Activated CD4-positive, alpha-beta T cell treated with anti-CD3 and anti-CD28 coated beads, Interleukin-2, amount 10 ng/mL, durations not matched to agents 24 days and 14 days (primary cell): ENCODE measurements at regions not wholly inside any gene's neighbourhood (a gene's known extent, or its start where the extent isn't known, plus 50 kb on each side); places are given as distances from the start of the nearest gene placed in this dataset.

Experiments used
- DNase-seq: peaks from one replicate; pipeline ENCODE4 v3.0.0; 2022
- H3K27ac Mint-ChIP-seq: one replicate; pipeline ENCODE4 v1.8.0; 2022; ENCODE audit warnings: mild to moderate bottlenecking, mixed read lengths
- H3K27me3 Mint-ChIP-seq: one replicate; pipeline ENCODE4 v1.8.0; 2022; ENCODE audit warnings: mixed read lengths
- H3K36me3 Mint-ChIP-seq: one replicate; pipeline ENCODE4 v1.8.0; 2022; ENCODE audit warnings: low read depth, mild to moderate bottlenecking, mixed read lengths
- H3K4me1 Mint-ChIP-seq: one replicate; pipeline ENCODE4 v1.8.0; 2021; ENCODE audit warnings: mixed read lengths
- H3K4me3 Mint-ChIP-seq: one replicate; pipeline ENCODE4 v1.8.0; 2022; ENCODE audit warnings: mild to moderate bottlenecking, moderate library complexity, mixed read lengths
- H3K9me3 Mint-ChIP-seq: one replicate; pipeline ENCODE4 v1.8.0; 2021; ENCODE audit warnings: mixed read lengths
- intact Hi-C: fragments of 100-400 bp; cut with micrococcal nuclease; formaldehyde crosslinking; loops from one replicate; pipeline ENCODE4 v1.15.1; 2023

- H3K4me1 Mint-ChIP-seq: no peaks in the 10 kb centered on the region
- intact Hi-C loops: no loop called here
- peaks cover 5% of the 10 kb centered on the region for H3K27me3 Mint-ChIP-seq
- DNase-seq: no peak
- H3K4me3 Mint-ChIP-seq: no peak overlapping the region
- no peaks in the 10 kb centered on the region for H3K9me3 Mint-ChIP-seq
- H3K27ac Mint-ChIP-seq: no peak overlapping the region
- H3K36me3 Mint-ChIP-seq: no peaks in the 10 kb centered on the region
These were observed 62.9 kb upstream of the PLEKHG1 start for GRCh38 chr6:150536835-150537234.

GRCh38 chr6:150537491-150537890, 62.2 kb upstream of the PLEKHG1 start:
- Mint-ChIP-seq H3K4me3 (no peak overlapping the region), H3K27me3 (peaks cover 5% of the 10 kb centered on the region), H3K27ac (no peak overlapping the region), H3K9me3 (no peaks in the 10 kb centered on the region), H3K4me1 (no peaks in the 10 kb centered on the region), H3K36me3 (no peaks in the 10 kb centered on the region)
- no peak for DNase-seq
- intact Hi-C loops: no loop called here

GRCh38 chr6:150537893-150538292, 61.8 kb upstream of the PLEKHG1 start:
- H3K9me3 Mint-ChIP-seq: no peaks in the 10 kb centered on the region
- peaks cover 5% of the 10 kb centered on the region for H3K27me3 Mint-ChIP-seq
- intact Hi-C loops: no loop called here
- H3K4me1 Mint-ChIP-seq: no peaks in the 10 kb centered on the region
- no peak overlapping the region for H3K4me3 Mint-ChIP-seq
- H3K27ac Mint-ChIP-seq: no peak overlapping the region
- H3K36me3 Mint-ChIP-seq: no peaks in the 10 kb centered on the region
- DNase-seq: no peak

- peaks cover 5% of the 10 kb centered on the region for H3K27me3 Mint-ChIP-seq
- DNase-seq: no peak
- H3K4me3 Mint-ChIP-seq: no peak overlapping the region
- no peaks in the 10 kb centered on the region for H3K36me3 Mint-ChIP-seq
- intact Hi-C loops: no loop called here
- H3K27ac Mint-ChIP-seq: no peak overlapping the region
- no peaks in the 10 kb centered on the region for H3K4me1 Mint-ChIP-seq
- H3K9me3 Mint-ChIP-seq: no peaks in the 10 kb centered on the region
These were observed 60.6 kb upstream of the PLEKHG1 start for GRCh38 chr6:150539111-150539510.

- Mint-ChIP-seq H3K27ac (no peak overlapping the region), H3K27me3 (peaks cover 9% of the 10 kb centered on the region), H3K4me3 (no peak overlapping the region), H3K36me3 (no peaks in the 10 kb centered on the region), H3K9me3 (no peaks in the 10 kb centered on the region), H3K4me1 (no peaks in the 10 kb centered on the region)
- intact Hi-C loops: no loop called here
- no peak for DNase-seq
These were observed 60.1 kb upstream of the PLEKHG1 start for GRCh38 chr6:150539568-150539967.

GRCh38 chr6:150541576-150541975, 58.1 kb upstream of the PLEKHG1 start:
- no peak overlapping the region for H3K4me3 Mint-ChIP-seq
- no peak for DNase-seq
- no peak overlapping the region for H3K27ac Mint-ChIP-seq
- H3K27me3 Mint-ChIP-seq: peaks cover 16% of the 10 kb centered on the region
- no peaks in the 10 kb centered on the region for H3K4me1 Mint-ChIP-seq
- no peaks in the 10 kb centered on the region for H3K9me3 Mint-ChIP-seq
- intact Hi-C loops: no loop called here
- no peaks in the 10 kb centered on the region for H3K36me3 Mint-ChIP-seq

- H3K9me3 Mint-ChIP-seq: no peaks in the 10 kb centered on the region
- no peak for DNase-seq
- intact Hi-C loops: no loop called here
- H3K27ac Mint-ChIP-seq: no peak overlapping the region
- peaks cover 24% of the 10 kb centered on the region for H3K27me3 Mint-ChIP-seq
- no peaks in the 10 kb centered on the region for H3K4me1 Mint-ChIP-seq
- no peak overlapping the region for H3K4me3 Mint-ChIP-seq
- no peaks in the 10 kb centered on the region for H3K36me3 Mint-ChIP-seq
These were observed 56.5 kb upstream of the PLEKHG1 start for GRCh38 chr6:150543178-150543577.

GRCh38 chr6:150544793-150545192, 54.9 kb upstream of the PLEKHG1 start:
- Mint-ChIP-seq H3K4me3 (no peak overlapping the region), H3K36me3 (no peaks in the 10 kb centered on the region), H3K27me3 (peaks cover 23% of the 10 kb centered on the region), H3K9me3 (no peaks in the 10 kb centered on the region), H3K27ac (no peak overlapping the region), H3K4me1 (no peaks in the 10 kb centered on the region)
- no peak for DNase-seq
- intact Hi-C loops: no loop called here

GRCh38 chr6:150546457-150546856, 53.2 kb upstream of the PLEKHG1 start:
- no peak overlapping the region for H3K27ac Mint-ChIP-seq
- H3K4me3 Mint-ChIP-seq: no peak overlapping the region
- intact Hi-C loops: no loop called here
- no peaks in the 10 kb centered on the region for H3K4me1 Mint-ChIP-seq
- H3K27me3 Mint-ChIP-seq: peaks cover 21% of the 10 kb centered on the region
- H3K9me3 Mint-ChIP-seq: no peaks in the 10 kb centered on the region
- DNase-seq: no peak
- H3K36me3 Mint-ChIP-seq: no peaks in the 10 kb centered on the region

GRCh38 chr6:150547502-150548222, 52.0 kb upstream of the PLEKHG1 start:
- no peaks in the 10 kb centered on the region for H3K36me3 Mint-ChIP-seq
- no peaks in the 10 kb centered on the region for H3K4me1 Mint-ChIP-seq

GRCh38 chr6:150548330-150548729, 51.4 kb upstream of the PLEKHG1 start:
- Mint-ChIP-seq H3K27me3 (peaks cover 21% of the 10 kb centered on the region), H3K27ac (no peak overlapping the region), H3K4me3 (no peak overlapping the region), H3K36me3 (no peaks in the 10 kb centered on the region), H3K9me3 (no peaks in the 10 kb centered on the region), H3K4me1 (no peaks in the 10 kb centered on the region)
- DNase-seq: no peak
- intact Hi-C loops: no loop called here

More at GRCh38 chr6:150547502-150548222, 52.0 kb upstream of the PLEKHG1 start:
- Mint-ChIP-seq H3K27me3 (peaks cover 21% of the 10 kb centered on the region), H3K27ac (no peak overlapping the region), H3K4me3 (no peak overlapping the region), H3K9me3 (no peaks in the 10 kb centered on the region)
- intact Hi-C loops: no loop called here
- no peak for DNase-seq

GRCh38 chr6:150549007-150549406, 50.7 kb upstream of the PLEKHG1 start:
- intact Hi-C loops: no loop called here
- Mint-ChIP-seq H3K4me1 (no peaks in the 10 kb centered on the region), H3K27me3 (peaks cover 21% of the 10 kb centered on the region), H3K9me3 (no peaks in the 10 kb centered on the region), H3K4me3 (no peak overlapping the region), H3K27ac (no peak overlapping the region), H3K36me3 (no peaks in the 10 kb centered on the region)
- DNase-seq: no peak

- H3K9me3 Mint-ChIP-seq: no peaks in the 10 kb centered on the region
- no peak overlapping the region for H3K4me3 Mint-ChIP-seq
- no peak for DNase-seq
These were observed 50.0 kb upstream of the PLEKHG1 start for GRCh38 chr6:150549674-150550101.

More at GRCh38 chr6:150549674-150550101, 50.0 kb upstream of the PLEKHG1 start:
- Mint-ChIP-seq H3K36me3 (no peaks in the 10 kb centered on the region), H3K27me3 (peaks cover 17% of the 10 kb centered on the region), H3K27ac (no peak overlapping the region), H3K4me1 (no peaks in the 10 kb centered on the region)
- intact Hi-C loops: no loop called here
